ENCODE measurements at regions not wholly inside any gene's neighbourhood (a gene's known extent, or its start where the extent isn't known, plus 50 kb on each side); places are given as distances from the start of the nearest gene placed in this dataset.

GRCh38 chr2:105689484-105689883, 55.2 kb upstream of the NCK2 start (continued):
- TF ChIP-seq ZNF350 (tag by site-specific recombination; IDR thresholded peaks at IDR 0.05) (no peak), BCL11A (tag by site-specific recombination; IDR thresholded peaks at IDR 0.05; ENCODE audit: low read depth) (no peak), ZNF169 (tag by site-specific recombination; IDR thresholded peaks at IDR 0.05) (no peak), ZNF121 (tag by site-specific recombination; IDR thresholded peaks at IDR 0.05) (no peak)

GRCh38 chr2:105688946-105689345, 55.8 kb upstream of the NCK2 start:
- POLR2A ChIA-PET: no interaction called here
- Histone ChIP-seq H3K9me3 (ENCODE audit: control insufficient read depth, insufficient read depth, low read depth, low read length) (no peaks in the 10 kb centered on the region), H3K36me3 (ENCODE audit: control insufficient read depth in 2 of 2, insufficient read depth in 1 of 2, low read length in 2 of 2) (no peaks in the 10 kb centered on the region), H3K4me3 (ENCODE audit: low read depth, low read length) (no peak overlapping the region), H3K4me1 (ENCODE audit: control insufficient read depth, insufficient read depth, low read length) (no peaks in the 10 kb centered on the region), H3K27ac (ENCODE audit: extremely low read depth, low read depth, low read length) (no peak overlapping the region)
- CTCF ChIA-PET: no interaction called here
- TF ChIP-seq KLF10 (tag by site-specific recombination; IDR thresholded peaks at IDR 0.05): no peak
- TF ChIP-seq ZNF692 (tag by site-specific recombination; IDR thresholded peaks at IDR 0.05): no peak
- no peak for TF ChIP-seq ZNF2 (tag by site-specific recombination; IDR thresholded peaks at IDR 0.05)
- TF ChIP-seq ZNF362 (tag by site-specific recombination; IDR thresholded peaks at IDR 0.05): no peak
- no peak for TF ChIP-seq ZNF621 (tag by site-specific recombination; IDR thresholded peaks at IDR 0.05)
- no peak for TF ChIP-seq ZSCAN23 (tag by site-specific recombination; IDR thresholded peaks at IDR 0.05)
- no peak for TF ChIP-seq ZNF157 (tag by site-specific recombination; IDR thresholded peaks at IDR 0.05)
- TF ChIP-seq ZNF521 (tag by site-specific recombination; IDR thresholded peaks at IDR 0.05): no peak
- no peak for TF ChIP-seq ZNF248 (tag by site-specific recombination; IDR thresholded peaks at IDR 0.05)
- TF ChIP-seq ELK4 (IDR thresholded peaks at IDR 0.05; ENCODE audit: borderline replicate concordance, low read depth, low read length): no peak
- no peak for TF ChIP-seq WT1 (tag by site-specific recombination; IDR thresholded peaks at IDR 0.05)
- TF ChIP-seq ZNF24 (tag by site-specific recombination; IDR thresholded peaks at IDR 0.05): no peak
- TF ChIP-seq ZFP3 (tag by site-specific recombination; IDR thresholded peaks at IDR 0.05; ENCODE audit: low read depth): no peak
- TF ChIP-seq SP2 (tag by site-specific recombination; IDR thresholded peaks at IDR 0.05): no peak
- no peak for TF ChIP-seq ZNF223 (tag by site-specific recombination; IDR thresholded peaks at IDR 0.05)
- TF ChIP-seq ZNF501 (tag by site-specific recombination; IDR thresholded peaks at IDR 0.05): no peak

- POLR2A ChIA-PET: no interaction called here
- CTCF ChIA-PET: no interaction called here
- no peak for TF ChIP-seq ZNF37A (tag by site-specific recombination; IDR thresholded peaks at IDR 0.05)
- no peak for TF ChIP-seq ZNF776 (tag by site-specific recombination; IDR thresholded peaks at IDR 0.05; ENCODE audit: borderline replicate concordance)
- no peak for TF ChIP-seq ZNF362 (tag by site-specific recombination; IDR thresholded peaks at IDR 0.05)
- TF ChIP-seq ZNF701 (tag by site-specific recombination; IDR thresholded peaks at IDR 0.05): no peak
- H3K27ac ChIP-seq (ENCODE audit: extremely low read depth, low read depth, low read length): no peak overlapping the region
- H3K4me3 ChIP-seq (ENCODE audit: low read depth, low read length): no peak overlapping the region
- H3K36me3 ChIP-seq (ENCODE audit: control insufficient read depth in 2 of 2, insufficient read depth in 1 of 2, low read length in 2 of 2): no peaks in the 10 kb centered on the region
- H3K4me1 ChIP-seq (ENCODE audit: control insufficient read depth, insufficient read depth, low read length): no peaks in the 10 kb centered on the region
- H3K9me3 ChIP-seq (ENCODE audit: control insufficient read depth, insufficient read depth, low read depth, low read length): no peaks in the 10 kb centered on the region
Measured at GRCh38 chr2:105686588-105686987, 58.1 kb upstream of the NCK2 start.
